HCT116 (cell line): ENCODE measurements at regions not wholly inside any gene's neighbourhood (a gene's known extent, or its start where the extent isn't known, plus 50 kb on each side); places are given as distances from the start of the nearest gene placed in this dataset.

Source experiments
- ATAC-seq: fragments of 200-7000 bp; cut with Tn5 transposase; 2 replicates; pipeline ENCODE4 v1.9.1; 2020; ENCODE audit warnings: mild to moderate bottlenecking, moderate library complexity
- BruUV-seq: library from RNA; stranded (reverse); fragments of 400-500 nt; replicated peaks from 2 replicates; lab custom pipeline; 2021; lab: Mats Ljungman, UMichigan
- CTCF ChIA-PET: fragments of 300-600 bp; sonication (Branson Sonifier 250); formaldehyde crosslinking; loops from one replicate; lab custom pipeline; 2021; ENCODE audit warnings: antibody characterized with exemption; lab: Charles Lee
- POLR2A ChIA-PET: fragments of 300-600, 350-600 bp; sonication (Branson Sonifier 250); formaldehyde crosslinking; loops from one replicate; lab custom pipeline; 2021; ENCODE audit warnings: antibody characterized with exemption; lab: Charles Lee
- RAD21 ChIA-PET, 2 experiments: fragments of 300-600 bp; sonication (Branson Sonifier 250); formaldehyde crosslinking; loops; one replicate each; lab custom pipeline; 2023; ENCODE audit warnings: low total read pairs in 2 of 2; ENCODE audit not compliant: uncharacterized antibody in 2 of 2, unreplicated experiment in 2 of 2, low non-redundant PET in 1 of 2; lab: Charles Lee
- DNase-seq: peaks from one replicate; pipeline ENCODE4 v3.0.0-alpha.2; 2010; ENCODE audit warnings: low read depth, low spot score
- H2AFZ ChIP-seq: fragments of 200-600 bp; shearing (Covaris generic), sonication (generic); 2 replicates; pipeline ENCODE4 v1.6.1; 2017; ENCODE audit warnings: low read depth, mixed run types, mixed read lengths, antibody characterized with exemption, low read length; ENCODE audit not compliant: poor library complexity, severe bottlenecking
- H3K27ac ChIP-seq: 2 replicates; pipeline ENCODE4 v1.5.1; 2012; ENCODE audit warnings: low read depth, low read length
- H3K27me3 ChIP-seq: fragments of 200-600 bp; sonication (generic); 2 replicates; pipeline ENCODE4 v1.6.1; 2016; ENCODE audit warnings: mixed run types, low read length, mixed read lengths; ENCODE audit not compliant: insufficient read depth
- H3K36me3 ChIP-seq, 2 experiments: fragments of 200-500 bp in 1 of 2; fragments of 200-600 bp in 1 of 2; sonication (Bioruptor generic) in 1 of 2; sonication (generic) in 1 of 2; 2 replicates each; pipeline versions ENCODE4 v1.5.1 to v1.6.1; 2014 to 2016; ENCODE audit warnings: low read length in 2 of 2, inconsistent platforms in 1 of 2, mixed read lengths in 1 of 2, mixed run types in 1 of 2; ENCODE audit not compliant: insufficient read depth in 2 of 2, control insufficient read depth in 1 of 2
- H3K4me1 ChIP-seq, 2 experiments: fragments of 200-600 bp in 1 of 2; sonication (generic) in 1 of 2; 2 replicates each; pipeline versions ENCODE4 v1.5.1 to v1.6.1; 2012 to 2017; ENCODE audit warnings: low read length in 2 of 2, inconsistent platforms in 1 of 2, mild to moderate bottlenecking in 1 of 2, mixed read lengths in 1 of 2, mixed run types in 1 of 2, moderate library complexity in 1 of 2; ENCODE audit not compliant: insufficient read depth in 2 of 2, control insufficient read depth in 1 of 2
- H3K4me2 ChIP-seq: fragments of 200-600 bp; sonication (generic); 2 replicates; pipeline ENCODE4 v1.6.1; 2017; ENCODE audit warnings: mixed run types, low read length, mixed read lengths
- H3K4me3 ChIP-seq, 2 experiments: fragments of 200-600 bp in 1 of 2; sonication (generic) in 1 of 2; replicated peaks in 1 of 2; 2 replicates each; pipeline ENCODE4 v1.5.1; 2011 to 2016; ENCODE audit warnings: low read length in 2 of 2, control low read depth in 1 of 2, low read depth in 1 of 2, mild to moderate bottlenecking in 1 of 2, mixed read lengths in 1 of 2, mixed run types in 1 of 2
- H3K79me2 ChIP-seq: fragments of 200-600 bp; sonication (generic); 2 replicates; pipeline ENCODE4 v1.6.1; 2017; ENCODE audit warnings: mild to moderate bottlenecking, mixed run types, low read length, moderate library complexity, mixed read lengths; ENCODE audit not compliant: insufficient read depth
- H3K9ac ChIP-seq: fragments of 200-600 bp; sonication (generic); 2 replicates; pipeline ENCODE4 v1.6.1; 2016; ENCODE audit warnings: low read length, mixed read lengths
- H3K9me2 ChIP-seq: fragments of 200-600 bp; sonication (generic), shearing (Covaris generic); 2 replicates; pipeline ENCODE4 v1.6.1; 2017; ENCODE audit warnings: mixed run types, mild to moderate bottlenecking, moderate library complexity; ENCODE audit not compliant: insufficient read depth
- H3K9me3 ChIP-seq, 2 experiments: fragments of 200-500 bp in 1 of 2; fragments of 200-600 bp in 1 of 2; sonication (Bioruptor generic) in 1 of 2; sonication (generic) in 1 of 2; 2 replicates each; pipeline ENCODE4 v1.6.1; 2014 to 2017; ENCODE audit warnings: low read length in 2 of 2, mixed read lengths in 2 of 2, inconsistent platforms in 1 of 2, low read depth in 1 of 2, mild to moderate bottlenecking in 1 of 2, mixed run types in 1 of 2, moderate library complexity in 1 of 2; ENCODE audit not compliant: control insufficient read depth in 1 of 2, insufficient read depth in 1 of 2
- H4K20me1 ChIP-seq: fragments of 200-600 bp; sonication (generic), shearing (Covaris generic); 2 replicates; pipeline ENCODE4 v1.6.1; 2017; ENCODE audit warnings: mixed run types, mild to moderate bottlenecking, moderate library complexity; ENCODE audit not compliant: insufficient read depth
- ATF3 ChIP-seq: IDR thresholded peaks from 2 replicates; pipeline ENCODE4 v1.6.1; 2012
- CEBPB ChIP-seq: IDR thresholded peaks from 2 replicates; pipeline ENCODE4 v1.6.1; 2012; ENCODE audit warnings: low read depth
- CTCF ChIP-seq, 3 experiments: fragments of 200-600 bp in 1 of 3; sonication (generic) in 1 of 3; IDR thresholded peaks in 2 of 3; conservative IDR thresholded peaks in 1 of 3; 2 replicates each; pipeline ENCODE4 v1.5.1; 2012 to 2017; ENCODE audit warnings: low read depth in 2 of 3, low read length in 2 of 3, antibody characterized with exemption in 1 of 3, borderline replicate concordance in 1 of 3, control low read depth in 1 of 3, mild to moderate bottlenecking in 1 of 3, mixed read lengths in 1 of 3, mixed run types in 1 of 3, moderate library complexity in 1 of 3; ENCODE audit not compliant: insufficient read depth in 1 of 3
- EGR1 ChIP-seq: IDR thresholded peaks from 2 replicates; pipeline ENCODE4 v1.6.1; 2012; ENCODE audit warnings: low read depth
- EZH2phosphoT487 ChIP-seq: fragments of 200-600 bp; IDR thresholded peaks from 2 replicates; pipeline ENCODE4 v1.6.1; 2018; ENCODE audit warnings: antibody characterized with exemption, borderline replicate concordance
- JUND ChIP-seq: IDR thresholded peaks from 2 replicates; pipeline ENCODE4 v1.6.1; 2012
- POLR2A ChIP-seq: IDR thresholded peaks from 2 replicates; pipeline ENCODE4 v1.7.0; 2011; ENCODE audit warnings: borderline replicate concordance; ENCODE audit not compliant: insufficient read depth, insufficient read length; ENCODE audit errors: extremely low read depth
- RAD21 ChIP-seq: IDR thresholded peaks from 2 replicates; pipeline ENCODE4 v1.6.1; 2012; ENCODE audit warnings: low read depth, mild to moderate bottlenecking
- SP1 ChIP-seq: IDR thresholded peaks from 2 replicates; pipeline ENCODE4 v1.6.1; 2012; ENCODE audit warnings: low read depth
- ZBTB33 ChIP-seq: IDR thresholded peaks from 2 replicates; pipeline ENCODE4 v1.6.1; 2011; ENCODE audit warnings: mild to moderate bottlenecking, low read length, moderate library complexity; ENCODE audit not compliant: insufficient replicate concordance; ENCODE audit errors: extremely low read depth
- ZFX ChIP-seq: fragments of 450-650 bp; IDR thresholded peaks from 2 replicates; pipeline ENCODE4 v1.6.1; 2017
- ZNF274 ChIP-seq: fragments of 200-500 bp; sonication (Bioruptor generic); IDR thresholded peaks from 2 replicates; pipeline ENCODE4 v1.6.1; 2014; ENCODE audit warnings: mild to moderate bottlenecking, low read depth, low read length, inconsistent platforms
- intact Hi-C: fragments of 100-400 bp; cut with micrococcal nuclease; formaldehyde crosslinking; loops from 2 replicates; pipeline ENCODE4 v1.10.0; 2022

- DNase-seq (no peak), ATAC-seq (no peak)
- Histone ChIP-seq H3K27ac (no peak overlapping the region), H3K36me3 (no peaks in the 10 kb centered on the region), H4K20me1 (no peaks in the 10 kb centered on the region), H3K9ac (no peak overlapping the region), H3K4me2 (no peak overlapping the region), H3K9me3 (no peaks in the 10 kb centered on the region), H3K9me2 (no peaks in the 10 kb centered on the region), H3K4me3 (no peak overlapping the region), H3K79me2 (no peaks in the 10 kb centered on the region), H3K4me1 (no peaks in the 10 kb centered on the region), H2AFZ (no peak overlapping the region), H3K27me3 (0 out of 2 replicates have a peak, but pooled peaks cover 5% of the 10 kb centered on the region)
- BruUV-seq = no TSS peak
- ChIA-PET POLR2A (no interaction called here), CTCF (interaction anchor here (1.4 kb wide), 1 partner anchor 16 kb away, joined by 4 read pairs; no protein-coding TSS in a partner anchor), RAD21 (no interaction called here)
- TF ChIP-seq ZFX (no peak), JUND (no peak), POLR2A (no peak), ZBTB33 (no peak), RAD21 (no peak), SP1 (no peak), EZH2phosphoT487 (no peak), CTCF (IDR thresholded peaks at IDR 0.05 in 2 of 3, conservative IDR thresholded peaks at IDR 0.05 in 1 of 3; ENCODE audit: borderline replicate concordance in 1 of 3, insufficient read depth in 1 of 3, low read depth in 2 of 3, low read length in 2 of 3) (no peak), CEBPB (no peak), EGR1 (no peak), ZNF274 (no peak), ATF3 (no peak)
- intact Hi-C loops = no loop called here
Measured at GRCh38 chr9:26655166-26655565, 237.4 kb downstream of the CAAP1 start.
